Esophagus muscularis mucosa (tissue), 4 donors: ENCODE measurements at regions not wholly inside any gene's neighbourhood (a gene's known extent, or its start where the extent isn't known, plus 50 kb on each side); places are given as distances from the start of the nearest gene placed in this dataset.
A peak's percentile ranks its signal among the peaks of the same experiment; 100 is the strongest.

Source experiments
- DNase-seq: peaks from one replicate; pipeline ENCODE4 v3.0.0-alpha.2; 2017; ENCODE audit errors: extremely low spot score
- H3K27ac ChIP-seq, 4 donors: fragments of 200-600 bp; sonication (generic); replicated peaks in 1 of 4; 1 replicate in 3 of 4; 2 replicates in 1 of 4; pipeline ENCODE4 v1.5.1; 2016 to 2019; ENCODE audit warnings: mild to moderate bottlenecking in 1 of 4
- H3K27me3 ChIP-seq, 4 donors: fragments of 200-600 bp; sonication (generic); one replicate each; pipeline versions ENCODE4 v1.5.1 to v1.6.0; 2016 to 2019
- H3K36me3 ChIP-seq, 4 donors: fragments of 200-600 bp; sonication (generic); one replicate each; pipeline ENCODE4 v1.5.1; 2016 to 2019
- H3K4me1 ChIP-seq, 4 donors: fragments of 200-600 bp; sonication (generic); one replicate each; pipeline ENCODE4 v1.5.1; 2016 to 2019
- H3K4me3 ChIP-seq, 4 donors: fragments of 200-600 bp; sonication (generic); 1 replicate in 2 of 4; 2 replicates in 2 of 4; pipeline ENCODE4 v1.5.1; 2016 to 2019; ENCODE audit warnings: mild to moderate bottlenecking in 4 of 4, moderate library complexity in 1 of 4
- H3K9me3 ChIP-seq, 4 donors: fragments of 200-600 bp; sonication (generic); 1 replicate in 3 of 4; 2 replicates in 1 of 4; pipeline ENCODE4 v1.5.1; 2016 to 2019
- EP300 ChIP-seq: sonication (generic); formaldehyde crosslinking; IDR thresholded peaks from one replicate; pipeline ENCODE4 v1.6.1; 2017; ENCODE audit warnings: antibody characterized with exemption
- POLR2A ChIP-seq: fragments of 450-650 bp; IDR thresholded peaks from one replicate; pipeline ENCODE4 v1.6.1; 2017; ENCODE audit warnings: antibody characterized with exemption, moderate library complexity, mild to moderate bottlenecking, low read depth
- POLR2AphosphoS5 ChIP-seq, 2 donors: sonication (generic); formaldehyde crosslinking; IDR thresholded peaks; one replicate each; pipeline ENCODE4 v1.6.1; 2017; ENCODE audit warnings: antibody characterized with exemption in 2 of 2
- WGBS: methylation state at CpG from one replicate; pipeline ENCODE4 v1.1.5; 2018; 5-methylcytosine and 5-hydroxymethylcytosine counted together
- intact Hi-C: fragments of 100-400 bp; cut with DNase I; formaldehyde crosslinking; loops from one replicate; pipeline ENCODE4 v1.15.1; 2023
- TF ChIP-seq, protein P1 (sequence below), 3 experiments: fragments of 200-600 bp in 2 of 3; fragments of 450-650 bp in 1 of 3; sonication (generic) in 2 of 3; IDR thresholded peaks; one replicate each; pipeline ENCODE4 v1.5.1; 2017 to 2019; ENCODE audit warnings: antibody characterized with exemption in 3 of 3, mild to moderate bottlenecking in 2 of 3, moderate library complexity in 1 of 3

DNA sequence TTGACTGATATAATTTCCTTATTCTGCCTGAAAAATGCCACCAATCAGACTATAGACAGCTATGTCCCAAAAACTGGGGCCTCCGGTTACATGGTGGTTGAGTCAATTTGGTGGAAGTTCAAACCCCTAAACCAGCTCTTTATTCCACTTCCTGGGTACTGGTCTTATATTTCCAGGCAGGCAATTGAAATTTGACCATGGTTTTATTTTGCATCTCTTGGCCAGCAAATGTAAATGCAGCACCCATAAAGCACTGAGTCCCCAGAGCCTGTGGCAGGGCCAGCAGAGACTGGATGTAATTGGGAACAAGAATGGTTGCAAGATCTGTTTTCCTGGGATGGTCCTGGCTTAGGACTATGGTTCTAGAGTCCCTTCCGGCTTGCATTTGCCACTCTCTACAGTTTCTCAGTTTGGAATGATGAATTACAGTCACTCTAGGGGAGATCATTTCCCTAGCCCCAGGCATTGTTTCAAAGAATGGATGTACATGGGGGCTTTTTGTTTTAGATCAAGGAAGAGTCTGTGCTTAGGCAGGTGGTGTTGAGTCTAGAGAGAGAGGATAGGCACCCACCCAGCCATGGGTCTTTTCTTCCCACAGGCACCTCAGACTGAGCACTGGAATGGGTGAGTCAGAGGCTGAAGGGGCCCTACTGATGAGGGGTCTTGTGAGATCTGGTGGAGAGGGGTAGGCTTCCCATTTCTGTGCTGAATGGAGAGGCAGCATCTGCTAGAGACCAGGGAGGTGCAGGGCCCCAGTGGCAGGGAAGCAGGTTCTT lies 108.4 kb upstream of the CDC42EP3 start:
- H3K36me3 ChIP-seq = no peaks in the 10 kb centered on the region
- H3K4me1 ChIP-seq = peaks cover 16 to 89% (median 84%) of the 10 kb centered on the region in 4 donors
- H3K27me3 ChIP-seq = no peaks in the 10 kb centered on the region
- no peak overlapping the region for H3K4me3 ChIP-seq
- H3K9me3 ChIP-seq = no peaks in the 10 kb centered on the region
- 86% methylated on average over 2 of the region's 2 CpGs for WGBS
- DNase-seq = peak; percentile 82
- intact Hi-C loops = loop anchor here (10.0 kb wide), 1 partner anchor 105 kb away; the partner anchor contains the start of gene CDC42EP3
- H3K27ac ChIP-seq = peak overlapping the region; percentile 83 to 87 (median 84)
- TF ChIP-seq EP300 = no peak

DNA sequence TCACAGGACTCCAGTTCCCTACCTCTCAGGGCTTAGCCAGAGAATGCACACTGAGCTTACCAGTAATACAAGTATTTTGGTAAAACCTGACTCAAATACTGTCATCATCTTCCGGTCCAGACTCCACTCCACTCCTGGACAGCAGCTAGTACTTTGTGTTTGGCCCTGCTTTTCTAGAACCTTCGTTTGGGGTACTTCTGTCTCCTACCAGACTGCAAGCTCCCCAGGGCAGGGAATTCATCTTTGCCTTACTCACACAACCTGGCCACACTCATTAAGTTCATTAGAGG lies 108.9 kb upstream of the CDC42EP3 start:
- no peaks in the 10 kb centered on the region for H3K27me3 ChIP-seq
- intact Hi-C loops = no loop called here
- no peak for DNase-seq
- 52% methylated on average over 2 of the region's 2 CpGs for WGBS
- H3K4me3 ChIP-seq = no peak overlapping the region
- peak overlapping the region; percentile 83 to 87 (median 84) for H3K27ac ChIP-seq
- peaks cover 14 to 84% (median 79%) of the 10 kb centered on the region in 4 donors for H3K4me1 ChIP-seq
- H3K9me3 ChIP-seq = no peaks in the 10 kb centered on the region
- no peaks in the 10 kb centered on the region for H3K36me3 ChIP-seq
- TF ChIP-seq POLR2A (no peak), EP300 (no peak), POLR2AphosphoS5 (IDR thresholded peaks at IDR 0.05) (no peak)
- TF ChIP-seq, protein P1, sequence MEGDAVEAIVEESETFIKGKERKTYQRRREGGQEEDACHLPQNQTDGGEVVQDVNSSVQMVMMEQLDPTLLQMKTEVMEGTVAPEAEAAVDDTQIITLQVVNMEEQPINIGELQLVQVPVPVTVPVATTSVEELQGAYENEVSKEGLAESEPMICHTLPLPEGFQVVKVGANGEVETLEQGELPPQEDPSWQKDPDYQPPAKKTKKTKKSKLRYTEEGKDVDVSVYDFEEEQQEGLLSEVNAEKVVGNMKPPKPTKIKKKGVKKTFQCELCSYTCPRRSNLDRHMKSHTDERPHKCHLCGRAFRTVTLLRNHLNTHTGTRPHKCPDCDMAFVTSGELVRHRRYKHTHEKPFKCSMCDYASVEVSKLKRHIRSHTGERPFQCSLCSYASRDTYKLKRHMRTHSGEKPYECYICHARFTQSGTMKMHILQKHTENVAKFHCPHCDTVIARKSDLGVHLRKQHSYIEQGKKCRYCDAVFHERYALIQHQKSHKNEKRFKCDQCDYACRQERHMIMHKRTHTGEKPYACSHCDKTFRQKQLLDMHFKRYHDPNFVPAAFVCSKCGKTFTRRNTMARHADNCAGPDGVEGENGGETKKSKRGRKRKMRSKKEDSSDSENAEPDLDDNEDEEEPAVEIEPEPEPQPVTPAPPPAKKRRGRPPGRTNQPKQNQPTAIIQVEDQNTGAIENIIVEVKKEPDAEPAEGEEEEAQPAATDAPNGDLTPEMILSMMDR (IDR thresholded peaks at IDR 0.05) = no peak

DNA sequence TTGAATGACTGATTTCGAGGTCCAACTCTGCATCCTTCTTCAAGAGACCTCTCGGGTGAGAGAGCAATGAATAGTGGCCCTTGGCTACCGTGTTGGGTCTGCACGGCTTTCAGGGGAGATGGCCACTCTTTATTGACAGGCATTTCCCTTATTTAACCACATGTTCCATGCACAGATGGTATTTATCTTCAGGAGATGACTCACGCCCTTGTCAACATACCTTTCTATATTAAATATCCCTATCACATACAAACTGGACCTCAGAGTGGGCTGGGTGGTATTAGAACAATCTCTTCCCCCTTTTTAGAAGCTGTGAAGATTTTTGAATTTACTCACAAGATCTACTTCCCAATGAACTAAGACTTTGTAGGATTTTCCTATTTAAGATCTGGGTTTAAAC lies 109.6 kb upstream of the CDC42EP3 start:
- 68% methylated on average over 5 of the region's 5 CpGs for WGBS
- no peak for DNase-seq
- TF ChIP-seq POLR2AphosphoS5 (IDR thresholded peaks at IDR 0.05) (no peak), POLR2A (no peak), EP300 (no peak)
- TF ChIP-seq, protein P1 (IDR thresholded peaks at IDR 0.05) = no peak
- Histone ChIP-seq H3K27ac (peak overlapping the region; percentile 75 to 87 (median 84)), H3K27me3 (no peaks in the 10 kb centered on the region), H3K4me3 (no peak overlapping the region), H3K9me3 (no peaks in the 10 kb centered on the region), H3K36me3 (no peaks in the 10 kb centered on the region), H3K4me1 (peaks cover 7 to 77% (median 74%) of the 10 kb centered on the region in 4 donors)
- intact Hi-C loops = no loop called here

DNA sequence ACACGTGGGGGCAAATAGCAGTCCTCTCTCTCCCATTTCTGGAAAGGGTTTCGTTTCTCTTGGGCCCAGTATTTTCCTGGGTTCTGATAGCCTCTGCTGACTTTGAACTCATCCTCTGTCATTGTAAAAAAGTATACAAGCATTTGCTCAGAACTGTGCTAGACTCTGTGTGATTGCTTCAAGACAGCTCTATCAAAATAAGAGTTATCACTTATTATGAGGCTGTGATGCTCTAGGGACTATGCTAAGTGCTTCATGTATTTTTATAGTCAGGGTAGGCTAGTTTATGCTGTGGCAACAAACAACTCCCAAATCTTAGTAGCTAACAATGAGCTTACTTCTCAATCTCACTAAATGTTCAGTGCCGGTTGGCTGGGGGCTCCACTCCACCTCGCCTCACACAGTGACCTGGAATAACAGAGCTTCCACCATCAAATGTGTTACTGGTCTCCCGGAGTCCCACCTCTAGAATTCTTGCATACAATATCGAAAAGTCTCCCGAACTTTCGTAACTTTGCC lies 110.8 kb upstream of the CDC42EP3 start:
- Histone ChIP-seq H3K9me3 (no peaks in the 10 kb centered on the region), H3K4me1 (peaks cover 3 to 65% (median 62%) of the 10 kb centered on the region in 4 donors), H3K36me3 (no peaks in the 10 kb centered on the region), H3K27ac (peak overlapping the region; percentile 75 to 87 (median 84)), H3K4me3 (no peak overlapping the region), H3K27me3 (no peaks in the 10 kb centered on the region)
- DNase-seq = peak; percentile 84
- intact Hi-C loops = no loop called here
- WGBS = 64% methylated on average over 8 of the region's 8 CpGs
- TF ChIP-seq POLR2A (no peak), POLR2AphosphoS5 (IDR thresholded peaks at IDR 0.05) (no peak), EP300 (no peak)
- TF ChIP-seq, protein P1 (IDR thresholded peaks at IDR 0.05) = no peak

DNA sequence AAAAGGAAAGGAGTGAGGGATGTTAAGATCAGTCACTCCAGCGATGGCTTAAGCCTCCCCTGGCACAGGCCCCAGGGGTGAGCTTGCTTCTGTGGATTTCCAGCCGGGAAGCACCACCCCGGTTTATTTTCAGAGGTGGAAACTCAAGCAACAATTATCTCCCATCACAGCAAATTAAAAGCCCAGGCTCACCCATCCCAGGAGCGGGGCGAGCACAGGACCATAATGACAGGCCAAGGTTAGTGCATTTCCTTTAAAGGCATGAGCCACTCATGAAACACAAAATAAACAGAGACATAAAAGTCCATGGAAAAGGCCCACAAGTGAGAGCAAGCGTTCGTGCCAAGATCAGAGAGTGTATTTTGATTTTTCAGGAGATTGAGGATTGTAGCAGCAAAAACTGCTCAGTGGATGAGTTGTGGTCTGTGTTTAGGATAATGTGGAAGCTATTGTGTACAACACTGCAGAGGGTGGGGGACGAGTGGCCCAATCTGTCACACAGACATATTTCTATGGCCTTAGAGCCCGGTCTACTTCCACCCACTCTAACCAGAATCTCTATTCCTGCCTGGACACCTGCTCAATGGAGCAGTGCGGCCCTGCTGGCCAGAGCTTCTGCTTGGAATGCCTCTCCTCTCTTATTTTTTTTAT lies 111.4 kb upstream of the CDC42EP3 start:
- TF ChIP-seq EP300 = no peak
- TF ChIP-seq, protein P1 (IDR thresholded peaks at IDR 0.05) = no peak
- peak in 1 of 2 donors; percentile 50 for TF ChIP-seq POLR2AphosphoS5 (IDR thresholded peaks at IDR 0.05)
- no peak for TF ChIP-seq POLR2A
- DNase-seq = peak; percentile 87
- WGBS = 49% methylated on average over 10 of the region's 10 CpGs
- intact Hi-C loops = no loop called here
- no peaks in the 10 kb centered on the region for H3K36me3 ChIP-seq
- H3K4me1 ChIP-seq = peaks cover 3 to 59% (median 56%) of the 10 kb centered on the region in 4 donors
- no peak overlapping the region for H3K4me3 ChIP-seq
- H3K9me3 ChIP-seq = no peaks in the 10 kb centered on the region
- peak overlapping the region; percentile 75 to 87 (median 84) for H3K27ac ChIP-seq
- no peaks in the 10 kb centered on the region for H3K27me3 ChIP-seq
